GM19463 (cell line): ENCODE measurements at regions not wholly inside any gene's neighbourhood (a gene's known extent, or its start where the extent isn't known, plus 50 kb on each side); places are given as distances from the start of the nearest gene placed in this dataset.

Experiments used
- ATAC-seq: cut with Tn5 transposase; IDR thresholded peaks from one replicate; pipeline ENCODE4 v1.9.1; 2021; ENCODE audit warnings: mild to moderate bottlenecking, moderate library complexity; ENCODE audit not compliant: unreplicated experiment

GRCh38 chr5:158084292-158084691 lies 225.3 kb upstream of the CLINT1 start:
- ATAC-seq, result no peak

- no peak for ATAC-seq
Observed at GRCh38 chr5:158082696-158083287, 223.8 kb upstream of the CLINT1 start.

- ATAC-seq, result no peak
Observed at GRCh38 chr5:158080112-158080511, 221.2 kb upstream of the CLINT1 start.

DNA sequence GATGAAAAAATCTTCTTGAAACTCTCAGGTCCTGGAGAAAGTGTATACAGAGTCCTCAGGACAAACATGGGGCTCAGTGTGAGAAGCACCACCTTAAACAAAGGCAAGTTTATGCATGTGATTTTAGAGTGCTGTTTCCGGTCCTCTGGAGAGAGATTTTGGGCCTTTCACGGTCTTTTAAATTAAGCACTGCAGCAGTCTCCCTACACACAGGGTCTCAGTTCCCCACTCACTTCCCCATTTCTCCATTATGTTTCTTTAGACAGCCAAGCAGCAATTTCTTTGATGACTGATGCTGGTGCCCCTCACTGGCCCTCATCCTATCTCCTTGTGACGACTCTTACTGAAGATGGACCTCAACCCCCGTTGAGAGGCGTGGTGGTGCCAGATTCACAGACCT lies 220.2 kb upstream of the CLINT1 start:
- ATAC-seq, result no peak

DNA sequence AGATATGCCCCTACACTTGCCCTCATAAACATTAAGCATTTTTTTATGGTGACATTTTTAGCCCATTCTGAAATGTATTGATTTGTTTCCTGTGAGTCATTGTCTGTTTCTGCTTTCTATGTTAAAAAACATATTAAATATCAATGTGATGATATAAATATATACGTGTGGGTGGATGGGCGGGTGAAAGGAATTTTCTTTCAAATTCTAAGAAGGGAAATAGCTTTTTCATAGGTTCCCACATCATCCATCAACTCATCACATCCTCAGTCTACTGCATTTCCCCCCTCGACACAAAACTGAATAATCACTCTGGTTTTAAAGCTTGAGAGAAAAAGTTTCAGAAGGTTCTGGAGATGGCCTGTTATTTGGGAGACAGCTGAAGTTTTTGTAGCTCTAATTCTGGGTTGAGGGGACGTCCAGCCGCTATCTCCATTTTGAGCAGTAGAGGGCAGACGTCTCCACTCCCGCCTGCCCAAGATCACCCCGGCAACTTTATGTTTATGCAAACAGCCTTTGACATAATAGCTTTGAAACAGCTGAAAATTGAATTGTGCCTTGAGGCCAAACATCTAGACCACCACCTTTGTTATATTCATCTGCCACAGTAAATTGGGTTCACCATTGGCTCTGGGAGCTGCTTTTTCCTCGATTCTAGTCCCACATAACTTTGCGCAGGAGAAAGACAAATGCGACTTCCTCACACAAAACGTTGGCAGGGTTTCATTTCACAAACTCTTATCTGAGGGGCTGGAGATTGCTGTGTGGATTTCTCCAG lies 216.2 kb upstream of the CLINT1 start:
- ATAC-seq, result peak; percentile 61

DNA sequence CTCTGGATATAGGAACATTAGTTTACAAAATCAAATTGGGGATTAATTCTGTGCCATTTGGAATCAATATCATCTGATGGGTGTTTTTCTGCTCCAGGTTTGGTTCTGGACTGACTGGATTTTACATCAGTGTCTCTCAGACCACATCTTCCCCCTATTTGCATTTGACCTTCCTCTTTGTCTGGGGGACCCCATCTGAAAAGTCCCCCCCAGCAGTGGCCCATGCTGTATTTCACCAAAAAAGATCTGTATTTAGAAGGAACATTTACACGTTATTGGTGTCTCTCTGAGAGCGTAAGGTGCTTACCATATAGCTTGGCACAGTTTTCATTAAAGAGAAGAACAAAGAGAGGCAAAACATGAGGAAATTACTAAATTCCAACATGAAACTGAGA lies 215.6 kb upstream of the CLINT1 start:
- ATAC-seq, result no peak

- no peak for ATAC-seq
Observed at GRCh38 chr5:158070859-158071258, 211.9 kb upstream of the CLINT1 start.

DNA sequence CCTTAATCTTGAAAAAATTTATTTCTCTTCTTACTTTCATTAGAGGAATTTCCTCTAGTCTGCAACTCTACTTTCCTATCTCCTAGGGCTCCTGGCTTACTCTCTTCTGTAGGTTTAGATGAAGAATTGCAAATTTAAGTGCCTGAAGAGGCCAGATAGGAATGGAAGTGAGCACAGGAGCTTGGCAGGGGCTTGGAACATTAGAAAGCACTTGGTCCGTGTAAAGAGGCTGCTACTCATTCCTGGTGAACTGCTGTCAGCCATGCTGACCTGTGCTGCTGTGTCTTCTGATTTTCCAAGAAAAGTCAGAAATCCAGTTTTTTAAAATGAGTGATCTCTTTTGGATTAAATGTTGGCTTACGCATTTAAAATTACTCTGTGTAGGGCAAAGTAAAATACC lies 210.9 kb upstream of the CLINT1 start:
- ATAC-seq, result no peak

DNA sequence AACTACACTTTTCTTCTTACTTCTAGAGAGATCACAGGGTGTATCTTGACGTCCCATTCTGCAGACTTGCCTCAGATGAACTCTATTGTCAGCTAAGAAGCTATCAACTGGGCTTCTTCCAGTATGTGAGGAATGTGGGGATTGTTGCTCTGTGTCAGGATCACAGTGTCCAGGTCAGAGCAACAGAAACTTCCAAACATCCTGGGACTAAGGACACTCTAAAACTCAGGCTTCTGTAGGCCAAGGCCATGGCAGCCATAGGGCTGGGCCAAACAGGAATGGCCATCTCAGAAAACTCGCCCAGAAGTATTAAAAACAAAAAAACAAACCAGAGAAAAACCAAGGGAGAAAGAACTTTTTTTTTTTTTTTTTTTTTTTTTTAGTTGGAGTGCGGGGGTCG lies 210.0 kb upstream of the CLINT1 start:
- no peak for ATAC-seq

DNA sequence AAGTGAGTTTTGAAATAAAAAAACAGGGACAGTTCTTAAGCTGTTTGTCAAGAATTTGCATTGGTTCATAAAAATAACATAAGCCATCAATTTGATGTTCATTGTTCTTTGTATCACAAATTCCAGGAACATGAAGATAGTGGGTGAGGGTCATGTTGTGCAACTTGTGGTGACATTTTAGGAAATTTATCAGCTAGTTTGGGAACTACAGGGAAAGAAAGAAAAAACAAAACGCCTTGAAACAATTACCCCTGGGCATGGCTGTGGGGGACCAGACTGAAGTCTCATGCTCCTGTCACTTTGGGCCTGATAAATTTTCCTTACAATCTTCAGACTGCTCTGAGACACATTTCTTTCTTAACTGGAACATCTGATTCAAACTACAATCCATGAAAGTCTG lies 207.1 kb upstream of the CLINT1 start:
- no peak for ATAC-seq

DNA sequence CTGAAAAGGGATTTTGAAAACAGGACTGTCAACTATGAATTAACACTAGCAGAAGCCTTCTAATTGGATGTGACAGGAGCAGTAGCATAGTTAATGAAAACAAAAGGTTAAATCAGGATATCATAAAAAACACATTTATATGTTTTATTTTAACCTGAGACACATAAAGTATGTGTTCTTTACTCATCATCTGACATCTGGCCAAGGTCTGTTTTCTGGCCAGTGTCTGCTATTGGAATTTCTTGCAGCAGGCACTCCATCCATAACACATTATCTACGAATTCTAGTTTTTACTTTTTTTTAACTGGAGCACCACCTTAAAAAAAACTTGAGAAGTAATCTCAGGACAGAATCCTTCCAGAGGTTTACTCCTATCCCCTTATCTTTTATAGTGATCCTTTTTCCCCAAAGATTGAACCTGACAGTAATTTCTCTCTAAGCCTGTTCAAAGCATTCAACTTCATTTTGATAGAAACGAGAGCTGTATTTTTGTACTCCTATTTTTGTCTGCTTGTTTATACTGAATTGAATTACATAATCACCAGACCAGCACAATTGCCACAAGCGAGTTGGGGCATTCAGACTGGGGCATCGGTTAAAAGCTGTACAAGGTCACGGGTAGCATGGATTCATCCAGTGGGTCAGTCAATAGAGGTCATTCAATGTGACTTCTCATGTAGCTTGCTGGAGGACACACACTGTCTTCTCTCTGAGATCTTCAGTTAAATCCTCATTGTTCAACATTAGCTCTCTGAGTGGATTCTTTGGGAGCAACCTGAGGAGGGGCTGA lies 205.6 kb upstream of the CLINT1 start:
- ATAC-seq, result no peak

GRCh38 chr5:158063052-158063451 lies 204.1 kb upstream of the CLINT1 start:
- ATAC-seq, result no peak

DNA sequence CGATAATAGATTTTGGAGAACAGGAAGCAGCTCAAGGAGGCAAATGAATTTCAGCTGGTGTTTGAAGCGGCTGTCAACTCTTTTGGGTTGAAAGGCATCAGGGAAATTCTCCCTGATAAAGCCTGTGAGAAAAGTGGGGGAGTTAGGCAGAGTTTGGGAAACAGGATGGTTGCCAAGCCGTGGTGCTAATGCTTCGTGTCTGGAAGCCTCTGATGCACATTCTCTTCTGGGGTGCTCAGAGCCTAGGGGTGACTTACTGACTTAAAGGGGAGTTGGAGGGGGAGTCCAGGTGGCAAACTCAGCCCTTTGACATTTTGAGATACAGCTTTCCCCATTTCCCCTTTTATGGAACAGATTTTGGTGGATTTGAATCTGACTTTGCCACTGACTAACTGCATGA lies 202.5 kb upstream of the CLINT1 start:
- ATAC-seq, result no peak

DNA sequence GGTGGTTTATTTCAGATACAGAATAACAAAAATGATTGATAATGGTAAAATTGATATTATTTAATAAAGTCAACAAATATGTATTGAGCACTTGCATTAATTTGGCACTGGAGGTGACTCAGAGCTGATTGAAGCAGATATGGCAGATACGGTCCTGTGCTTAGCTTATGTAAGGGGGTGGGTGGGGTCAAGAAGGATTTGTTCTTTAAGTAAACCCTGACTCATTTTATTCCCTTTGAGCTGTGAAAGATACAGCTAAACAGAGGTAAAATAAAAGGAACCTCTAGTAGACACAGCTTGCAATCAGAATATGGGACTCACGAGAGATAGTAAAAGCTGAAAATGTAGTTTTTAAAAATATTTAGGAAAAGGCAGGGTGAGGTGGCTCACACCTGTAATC lies 201.3 kb upstream of the CLINT1 start:
- no peak for ATAC-seq

- ATAC-seq, result no peak
Observed at GRCh38 chr5:158058208-158059120, 199.5 kb upstream of the CLINT1 start.

- ATAC-seq, result no peak
Observed at GRCh38 chr5:158056130-158056825, 197.3 kb upstream of the CLINT1 start.

- no peak for ATAC-seq
Observed at GRCh38 chr5:158055111-158055501, 196.2 kb upstream of the CLINT1 start.

- no peak for ATAC-seq
Observed at GRCh38 chr5:158054223-158055110, 195.5 kb upstream of the CLINT1 start.

DNA sequence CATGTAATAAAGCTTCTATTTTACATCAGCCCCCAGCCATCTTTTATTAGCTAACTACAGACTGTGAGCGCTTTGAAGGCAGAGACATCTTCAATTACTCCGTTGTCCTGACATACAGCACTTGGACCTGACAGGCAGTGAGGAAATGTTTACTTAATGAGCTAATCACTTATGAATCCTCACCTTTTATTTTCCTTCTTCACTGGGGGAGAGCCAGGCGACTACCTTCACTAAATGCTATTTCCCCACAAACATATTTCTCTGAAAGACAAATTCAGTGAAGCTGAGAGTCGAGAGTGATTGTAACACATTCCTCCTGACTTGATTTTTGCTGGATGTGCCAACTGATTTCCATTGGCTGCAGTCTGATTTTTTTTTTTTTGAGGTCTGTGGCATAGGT lies 192.1 kb upstream of the CLINT1 start:
- ATAC-seq, result no peak
